ENCODE measurements at regions not wholly inside any gene's neighbourhood (a gene's known extent, or its start where the extent isn't known, plus 50 kb on each side); places are given as distances from the start of the nearest gene placed in this dataset.

DNA sequence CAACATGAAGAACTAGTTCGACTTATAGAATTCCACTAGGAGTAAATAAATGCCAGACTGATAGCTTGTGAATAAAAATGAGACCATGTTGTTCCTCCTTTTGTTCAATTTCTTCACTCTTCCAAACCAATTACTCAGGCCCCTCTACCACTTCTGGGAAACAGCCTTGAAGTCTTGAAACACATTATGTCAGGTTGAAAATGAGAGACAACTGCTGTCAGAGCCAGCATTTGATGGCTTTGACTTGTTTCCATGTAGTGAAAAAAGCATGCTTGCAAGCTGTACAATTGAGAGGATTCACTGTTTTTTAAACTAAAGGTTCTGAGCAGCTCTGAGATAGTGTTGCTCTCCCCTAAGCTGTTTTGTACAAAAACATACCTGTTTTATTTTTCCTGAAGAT lies 337.1 kb upstream of the SGCD start:
- H3K27me3 ChIP-seq = no peaks in the 10 kb centered on the region
- TF ChIP-seq CTCF (IDR thresholded peaks at IDR 0.05 in 4 of 5, conservative IDR thresholded peaks at IDR 0.05 in 1 of 5) (no peak), POLR2A (IDR thresholded peaks at IDR 0.05) (no peak)
- intact Hi-C loops (cut with DNase I; ENCODE audit: low total_unique reads) = no loop called here
- DNase-seq (no peak), ATAC-seq (no peak)
- no peaks in the 10 kb centered on the region for H3K9me3 ChIP-seq
- H3K27ac ChIP-seq = no peak overlapping the region
- in situ Hi-C loops (cut with MboI; ENCODE audit: low sequenced_read_pairs in 4 of 4) = no loop called here
- H3K36me3 ChIP-seq = no peaks in the 10 kb centered on the region
- H3K4me1 ChIP-seq = no peaks in the 10 kb centered on the region
- H3K4me3 ChIP-seq = no peak overlapping the region

DNA sequence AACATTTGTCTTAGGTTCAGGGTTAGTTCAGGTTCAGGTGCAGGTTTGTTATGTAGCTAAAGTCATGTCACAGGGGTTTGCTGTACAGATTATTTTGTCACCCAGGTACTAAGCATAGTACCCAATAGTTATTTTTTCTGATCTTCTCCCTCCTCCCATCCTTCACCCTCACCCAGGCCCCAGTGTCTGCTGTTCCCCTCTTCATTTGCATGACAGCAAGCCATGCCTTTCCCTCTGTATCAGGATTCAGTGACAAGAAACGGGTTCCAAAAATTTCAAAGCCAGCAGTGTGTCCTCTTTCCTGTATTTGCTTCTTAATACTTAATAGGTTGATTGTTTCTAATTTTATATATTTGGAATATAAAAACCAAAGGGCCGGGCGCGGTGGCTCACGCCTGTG lies 330.8 kb upstream of the SGCD start:
- intact Hi-C loops (cut with DNase I; ENCODE audit: low total_unique reads) = no loop called here
- ATAC-seq = no peak
- no peaks in the 10 kb centered on the region for H3K36me3 ChIP-seq
- H3K27me3 ChIP-seq = no peaks in the 10 kb centered on the region
- H3K4me1 ChIP-seq = no peaks in the 10 kb centered on the region
- DNase-seq = no peak
- H3K4me3 ChIP-seq = no peak overlapping the region
- no peak overlapping the region for H3K27ac ChIP-seq
- in situ Hi-C loops (cut with MboI; ENCODE audit: low sequenced_read_pairs in 4 of 4) = no loop called here
- H3K9me3 ChIP-seq = no peaks in the 10 kb centered on the region
- TF ChIP-seq POLR2A (IDR thresholded peaks at IDR 0.05) (no peak), CTCF (IDR thresholded peaks at IDR 0.05 in 4 of 5, conservative IDR thresholded peaks at IDR 0.05 in 1 of 5) (no peak)

- no peak for TF ChIP-seq POLR2A (IDR thresholded peaks at IDR 0.05)
- H3K27me3 ChIP-seq = no peaks in the 10 kb centered on the region
- peaks cover 0 to 3% of the 10 kb centered on the region in 2 donors for H3K4me1 ChIP-seq
- no peak overlapping the region for H3K4me3 ChIP-seq
- no peaks in the 10 kb centered on the region for H3K9me3 ChIP-seq
- in situ Hi-C loops (cut with MboI; ENCODE audit: low sequenced_read_pairs in 4 of 4) = no loop called here
- intact Hi-C loops (cut with DNase I; ENCODE audit: low total_unique reads) = no loop called here
- ATAC-seq = no peak
- DNase-seq = no peak
- no peaks in the 10 kb centered on the region for H3K36me3 ChIP-seq
- H3K27ac ChIP-seq = no peak overlapping the region
Measured at GRCh38 chr5:155998257-155998656, 328.7 kb upstream of the SGCD start.

GRCh38 chr5:156000115-156000514 lies 326.8 kb upstream of the SGCD start:
- intact Hi-C loops (cut with DNase I; ENCODE audit: low total_unique reads) = no loop called here
- TF ChIP-seq CTCF (IDR thresholded peaks at IDR 0.05 in 4 of 5, conservative IDR thresholded peaks at IDR 0.05 in 1 of 5) (no peak), POLR2A (IDR thresholded peaks at IDR 0.05) (no peak)
- in situ Hi-C loops (cut with MboI; ENCODE audit: low sequenced_read_pairs in 4 of 4) = no loop called here
- H3K4me1 ChIP-seq = peaks cover 0 to 8% of the 10 kb centered on the region in 2 donors
- ATAC-seq = no peak
- no peak for DNase-seq
- H3K9me3 ChIP-seq = no peaks in the 10 kb centered on the region
- no peak overlapping the region for H3K4me3 ChIP-seq
- H3K36me3 ChIP-seq = no peaks in the 10 kb centered on the region
- H3K27me3 ChIP-seq = no peaks in the 10 kb centered on the region
- H3K27ac ChIP-seq = no peak overlapping the region

- TF ChIP-seq CTCF (IDR thresholded peaks at IDR 0.05 in 4 of 5, conservative IDR thresholded peaks at IDR 0.05 in 1 of 5) = no peak
- no peak for TF ChIP-seq POLR2A (IDR thresholded peaks at IDR 0.05)
- in situ Hi-C loops (cut with MboI; ENCODE audit: low sequenced_read_pairs in 4 of 4) (no loop called here), intact Hi-C loops (cut with DNase I; ENCODE audit: low total_unique reads) (no loop called here)
- Histone ChIP-seq H3K36me3 (no peaks in the 10 kb centered on the region), H3K4me1 (peaks cover 0 to 8% of the 10 kb centered on the region in 2 donors), H3K9me3 (no peaks in the 10 kb centered on the region), H3K27me3 (no peaks in the 10 kb centered on the region), H3K27ac (no peak overlapping the region), H3K4me3 (peak overlapping the region in 1 of 4 donors; percentile 20)
- DNase-seq (no peak), ATAC-seq (no peak)
Measured at GRCh38 chr5:156004754-156005153, 322.2 kb upstream of the SGCD start.

Data from gastrocnemius medialis (tissue), 4 donors.